NCI-H2196 treated with DMSO at 0.1 percent for 48 hours (cell line): ENCODE measurements at regions not wholly inside any gene's neighbourhood (a gene's known extent, or its start where the extent isn't known, plus 50 kb on each side); places are given as distances from the start of the nearest gene placed in this dataset.

ENCODE experiments used
- DNase-seq: peaks from one replicate; lab custom pipeline; 2025; ENCODE audit not compliant: unreplicated experiment; lab: John Stamatoyannopoulos, UW

GRCh38 chr14:61940666-61941420, 178.6 kb downstream of the SNAPC1 start:
- no peak for DNase-seq

DNA sequence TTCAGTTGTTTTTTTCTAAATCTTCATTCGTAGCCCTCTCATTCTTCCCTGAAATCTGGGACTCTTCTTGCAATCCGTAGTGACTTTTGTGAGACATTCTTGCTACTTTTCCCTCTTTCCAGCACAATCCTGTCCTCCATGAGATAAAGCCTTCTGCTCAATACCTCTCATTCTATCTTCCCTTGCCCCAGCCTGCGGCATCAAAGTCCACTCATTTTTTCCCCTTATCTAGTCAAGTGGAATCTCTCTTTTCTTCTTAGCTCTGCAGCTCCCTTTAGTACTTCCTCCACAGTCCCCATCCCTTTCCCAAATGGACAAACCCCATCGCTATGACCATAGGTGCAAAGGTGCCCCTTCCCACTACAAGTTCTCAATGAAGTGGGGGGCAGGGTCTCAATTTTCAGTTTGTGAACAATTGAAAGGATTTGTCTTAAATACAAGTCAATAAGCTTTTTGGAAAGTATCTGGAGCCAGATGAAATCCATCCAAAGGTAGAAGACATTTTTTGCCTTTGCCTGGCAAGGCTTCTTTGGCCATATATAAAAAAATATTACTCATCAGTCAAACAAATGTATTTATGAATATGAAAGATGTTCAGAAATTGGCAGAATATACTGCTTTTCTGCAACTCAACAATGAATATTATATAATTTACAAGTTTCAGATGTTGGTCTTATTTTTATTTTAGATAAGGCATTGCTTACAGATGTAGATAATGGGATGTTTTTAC, 179.4 kb downstream of the SNAPC1 start:
- no peak for DNase-seq

DNA sequence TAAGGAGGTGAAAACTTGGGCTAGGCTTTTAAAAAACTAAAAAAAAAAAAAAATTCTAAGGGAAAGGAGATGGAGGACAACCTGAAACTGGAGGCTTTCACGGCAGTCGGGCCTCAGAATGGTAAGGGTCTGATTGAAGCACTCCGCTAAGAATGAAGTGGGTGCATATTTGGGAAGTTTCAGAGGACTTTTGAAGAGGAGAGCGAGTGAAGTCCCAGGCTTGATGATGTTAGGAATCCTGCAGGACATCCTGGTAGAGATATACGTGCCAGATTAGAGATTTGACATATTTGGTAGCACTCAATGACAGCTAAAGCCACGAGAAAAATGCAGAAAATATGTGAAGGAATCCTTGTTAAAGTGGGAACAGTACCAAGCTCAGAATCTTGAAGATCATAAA, 186.2 kb downstream of the SNAPC1 start:
- DNase-seq, result no peak

GRCh38 chr14:61950340-61950739, 188.1 kb downstream of the SNAPC1 start:
- no peak for DNase-seq

- DNase-seq, result no peak
Measured at GRCh38 chr14:61953602-61954001, 191.4 kb downstream of the SNAPC1 start.

DNA sequence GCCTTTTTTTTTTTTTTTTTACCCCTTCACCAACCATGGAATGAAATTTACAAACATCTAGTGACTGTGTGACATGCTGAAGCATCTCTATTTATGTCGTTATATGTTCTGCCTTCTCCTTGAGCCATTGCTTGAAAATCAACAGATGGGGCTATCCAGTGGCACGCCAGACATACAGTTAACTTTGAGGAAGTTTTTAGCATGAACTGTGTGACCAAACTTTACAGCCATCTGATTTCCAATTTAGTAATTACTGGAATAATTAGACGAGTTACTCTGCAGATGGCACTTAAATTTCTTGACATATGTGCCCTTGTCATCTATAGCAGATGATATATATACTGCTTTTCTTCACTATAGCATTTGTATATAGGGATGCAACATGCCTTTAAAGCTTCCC, 192.1 kb downstream of the SNAPC1 start:
- DNase-seq, result no peak

GRCh38 chr14:61956517-61956916, 194.3 kb downstream of the SNAPC1 start:
- DNase-seq, result no peak

DNA sequence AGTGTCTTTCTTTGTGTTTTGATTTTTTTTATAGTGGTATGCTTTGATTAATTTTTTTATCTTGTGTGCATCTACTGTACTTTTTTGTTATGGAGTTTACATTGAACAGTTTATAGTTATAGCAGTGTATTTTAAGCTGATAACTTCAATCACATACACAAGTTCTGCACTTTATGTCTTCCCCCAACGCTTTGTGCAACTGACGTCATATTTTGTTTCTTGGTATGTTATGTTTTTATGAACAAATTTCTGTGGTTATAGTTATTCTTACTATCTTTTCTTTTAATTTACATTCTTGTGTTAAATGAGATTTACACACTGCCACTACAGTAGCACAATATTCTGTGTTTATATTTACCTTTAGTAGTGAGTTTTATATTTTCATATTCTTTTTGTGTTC, 197.1 kb downstream of the SNAPC1 start:
- DNase-seq, result no peak

DNA sequence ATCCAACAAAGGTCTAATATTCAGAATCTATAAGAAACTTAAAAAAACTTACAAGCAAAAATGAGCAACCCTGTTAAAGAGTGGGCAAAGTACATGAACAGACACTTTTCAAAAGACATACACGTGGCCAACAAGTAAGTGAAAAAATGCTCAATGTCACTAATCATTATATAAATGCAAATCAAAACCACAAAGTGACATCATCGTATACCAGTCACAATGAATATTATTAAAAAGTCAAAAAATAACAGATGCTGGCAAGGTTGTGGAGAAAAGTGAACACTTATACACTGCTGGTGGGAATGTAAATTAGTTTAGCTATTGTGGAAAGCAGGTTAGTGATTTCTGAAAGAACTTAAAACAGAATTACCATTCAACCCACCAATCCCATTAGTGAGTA, 199.1 kb downstream of the SNAPC1 start:
- DNase-seq, result no peak

- no peak for DNase-seq
Measured at GRCh38 chr14:61963926-61964325, 201.7 kb downstream of the SNAPC1 start.

- no peak for DNase-seq
Measured at GRCh38 chr14:61965030-61965745, 203.0 kb downstream of the SNAPC1 start.

DNA sequence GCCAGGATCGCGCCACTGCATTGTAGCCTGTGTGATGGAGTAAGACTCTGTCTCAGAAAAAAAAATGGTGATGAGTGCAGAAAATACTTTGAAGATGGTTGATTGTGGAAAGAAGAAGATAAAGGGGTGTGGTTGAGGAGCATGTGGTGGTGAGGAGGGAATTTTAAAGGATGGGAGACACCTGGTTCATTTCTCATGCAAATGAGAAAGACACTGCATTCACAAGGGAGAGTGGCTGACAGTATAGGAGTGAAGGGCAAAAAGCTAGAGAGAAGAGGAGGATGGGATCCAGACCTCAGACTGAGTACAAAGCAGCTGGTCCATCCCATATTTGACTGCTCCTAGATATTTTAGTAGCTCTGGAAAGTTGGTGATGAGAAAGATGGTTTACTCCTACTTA, 206.0 kb downstream of the SNAPC1 start:
- no peak for DNase-seq

GRCh38 chr14:61972711-61973110, 210.5 kb downstream of the SNAPC1 start:
- DNase-seq, result no peak

DNA sequence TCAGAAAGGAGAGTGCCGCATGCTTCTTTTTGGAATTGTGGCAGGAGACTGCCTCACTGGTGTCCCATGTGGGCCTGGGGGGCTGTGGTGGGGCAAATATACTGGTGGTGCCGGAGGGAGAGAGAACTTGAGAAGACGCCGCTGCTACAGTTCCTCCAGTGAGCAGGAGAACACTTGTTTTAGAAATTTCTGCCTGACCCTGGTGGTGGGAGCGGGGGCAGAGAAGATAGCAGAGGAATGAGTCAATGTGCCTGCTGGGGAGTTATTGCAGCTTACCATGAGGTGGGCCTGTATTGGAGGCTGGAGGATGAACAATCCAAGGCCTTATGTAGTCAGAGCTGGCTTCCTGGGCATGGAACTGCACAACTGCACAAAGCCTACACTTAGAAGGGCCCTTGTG, 211.8 kb downstream of the SNAPC1 start:
- no peak for DNase-seq

- no peak for DNase-seq
Measured at GRCh38 chr14:61977217-61977616, 215.0 kb downstream of the SNAPC1 start.

DNA sequence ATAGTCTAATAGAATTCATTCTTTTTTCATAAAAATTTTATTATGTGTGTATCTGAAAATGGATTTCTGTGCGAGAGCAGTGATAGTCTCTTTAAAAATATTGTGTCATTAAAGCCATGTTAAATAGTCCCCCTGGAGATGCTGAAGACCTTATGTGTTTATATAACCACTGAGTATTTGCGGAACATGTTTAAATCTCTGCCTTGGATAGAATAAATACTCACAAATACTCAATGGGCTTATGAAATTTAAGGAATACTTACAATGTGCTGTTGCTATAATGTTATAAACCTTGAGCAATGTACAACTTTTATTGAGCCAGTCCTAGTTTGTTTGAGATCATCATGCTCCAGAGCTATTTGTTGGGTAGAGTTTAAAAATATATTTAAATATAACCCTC, 226.0 kb downstream of the SNAPC1 start:
- DNase-seq, result no peak

DNA sequence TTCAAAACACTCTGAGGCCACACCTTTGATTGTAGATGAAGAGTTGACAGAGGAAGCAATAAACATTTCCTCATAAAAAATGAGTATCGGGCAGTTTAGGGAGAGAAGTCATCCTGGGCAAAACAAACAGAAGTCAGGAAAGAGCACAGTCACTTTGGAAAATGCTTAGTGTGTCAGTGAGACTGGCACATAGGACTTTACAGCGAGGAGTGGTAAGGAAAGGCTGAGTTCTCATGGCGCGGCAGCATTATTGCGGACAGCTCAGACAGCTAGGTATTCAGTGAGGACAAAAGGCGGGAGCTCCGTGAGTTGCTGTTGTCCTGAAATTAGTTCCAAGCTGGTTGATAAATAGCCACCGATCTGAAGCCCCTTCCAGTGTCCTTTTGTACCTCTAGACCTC, 229.9 kb downstream of the SNAPC1 start:
- DNase-seq, result no peak

GRCh38 chr14:61992926-61993325, 230.7 kb downstream of the SNAPC1 start:
- DNase-seq, result no peak

DNA sequence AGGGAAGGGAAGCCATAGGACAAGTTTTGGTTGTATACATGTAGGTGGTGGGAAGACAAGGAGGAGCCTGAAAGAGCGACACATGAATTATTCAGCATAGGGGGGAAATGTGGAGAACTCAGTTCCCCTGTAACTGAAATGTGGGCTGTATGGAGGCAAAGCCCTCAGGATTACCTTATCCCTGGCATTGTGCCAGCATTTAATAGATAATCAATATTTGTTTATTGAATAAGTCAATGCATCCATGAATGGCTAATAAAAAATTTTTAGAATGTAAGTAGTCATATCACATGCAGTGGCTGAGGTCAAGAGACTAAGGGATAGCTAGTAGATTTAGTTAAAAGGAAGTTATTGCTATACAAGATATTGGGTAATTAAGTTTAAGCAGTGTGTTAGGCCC, 232.4 kb downstream of the SNAPC1 start:
- DNase-seq, result no peak

- DNase-seq, result no peak
Measured at GRCh38 chr14:61996753-61997152, 234.5 kb downstream of the SNAPC1 start.

DNA sequence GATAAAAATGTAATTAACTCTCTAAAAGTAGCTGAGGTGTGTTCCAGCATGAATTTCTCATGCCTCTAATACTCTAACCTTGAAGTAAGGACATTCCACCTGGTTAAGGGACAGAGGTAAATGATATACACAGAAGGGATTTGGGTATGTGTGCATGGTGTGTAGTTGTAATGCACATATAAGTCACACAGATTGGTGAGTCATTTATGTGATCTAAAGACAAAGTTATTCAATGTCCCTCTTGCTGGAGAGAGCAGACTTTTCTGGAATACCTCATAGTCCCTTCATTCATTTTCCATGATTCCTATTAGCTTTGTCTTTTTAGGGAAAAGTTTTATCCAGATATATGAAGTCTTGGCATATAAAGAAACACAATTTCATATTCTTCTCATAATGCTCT, 234.9 kb downstream of the SNAPC1 start:
- DNase-seq, result no peak

GRCh38 chr14:62001963-62002362, 239.7 kb downstream of the SNAPC1 start:
- DNase-seq, result no peak
